ENCODE measurements at regions not wholly inside any gene's neighbourhood (a gene's known extent, or its start where the extent isn't known, plus 50 kb on each side); places are given as distances from the start of the nearest gene placed in this dataset.
"Not testable (repeated sequence)": the region's sequence is repeated elsewhere in the genome, so short reads cannot be mapped to it uniquely, and the experiment has no call there.

- no peaks in the 10 kb centered on the region; the same call in 1 of the 2 replicates for H3K27me3 ChIP-seq (ENCODE audit: low read depth)
- in situ Hi-C loops (cut with MboI; ENCODE audit: low sequenced_read_pairs), result no loop called here
- H3K36me3 ChIP-seq (replicated peaks), result no peaks in the 10 kb centered on the region
- no peak for DNase-seq (ENCODE audit: low spot score in 2 of 2)
- no peaks in the 10 kb centered on the region for H3K9me3 ChIP-seq
- H3K4me1 ChIP-seq, result no peaks in the 10 kb centered on the region
- no peak overlapping the region for H3K4me3 ChIP-seq
Observed at GRCh38 chr2:66170744-66171330, 264.1 kb upstream of the MEIS1 start.

- in situ Hi-C loops (cut with MboI; ENCODE audit: low sequenced_read_pairs), result no loop called here
- Histone ChIP-seq H3K36me3 (replicated peaks) (no peaks in the 10 kb centered on the region), H3K4me3 (no peak overlapping the region), H3K27me3 (ENCODE audit: low read depth) (no peaks in the 10 kb centered on the region; the same call in 1 of the 2 replicates), H3K9me3 (no peaks in the 10 kb centered on the region), H3K4me1 (no peaks in the 10 kb centered on the region)
- no peak for DNase-seq (ENCODE audit: low spot score in 2 of 2)
Observed at GRCh38 chr2:66169076-66169475, 265.8 kb upstream of the MEIS1 start.

DNA sequence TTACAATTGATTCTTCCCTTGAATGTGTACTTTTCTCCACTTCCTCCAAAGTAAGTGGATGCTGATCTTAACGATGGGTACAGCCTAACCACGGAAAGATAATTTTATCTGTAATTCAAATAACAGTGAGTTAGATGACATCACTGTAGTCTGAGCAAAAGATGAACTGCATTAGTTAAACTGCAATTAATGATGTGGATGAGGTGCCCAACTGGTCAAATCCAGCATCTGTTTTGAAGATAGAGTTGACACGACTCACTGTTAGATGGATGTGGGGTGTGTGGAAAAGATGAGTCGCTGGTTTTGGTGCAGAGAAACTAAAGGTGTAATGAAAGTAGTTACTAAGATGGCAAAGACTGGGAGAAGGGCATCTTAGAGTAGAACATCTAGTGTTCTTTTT, 270.5 kb upstream of the MEIS1 start:
- in situ Hi-C loops (cut with MboI; ENCODE audit: low sequenced_read_pairs), result no loop called here
- H3K4me1 ChIP-seq, result no peaks in the 10 kb centered on the region
- H3K27me3 ChIP-seq (ENCODE audit: low read depth), result no peaks in the 10 kb centered on the region
- no peaks in the 10 kb centered on the region for H3K36me3 ChIP-seq (replicated peaks)
- no peaks in the 10 kb centered on the region for H3K9me3 ChIP-seq
- no peak for DNase-seq (ENCODE audit: low spot score in 2 of 2)
- no peak overlapping the region for H3K4me3 ChIP-seq

GRCh38 chr2:66156171-66156570, 278.8 kb upstream of the MEIS1 start:
- no peaks in the 10 kb centered on the region for H3K9me3 ChIP-seq
- H3K36me3 ChIP-seq (replicated peaks), result no peaks in the 10 kb centered on the region
- H3K27me3 ChIP-seq (ENCODE audit: low read depth), result no peaks in the 10 kb centered on the region
- no peaks in the 10 kb centered on the region for H3K4me1 ChIP-seq
- no peak for DNase-seq (ENCODE audit: low spot score in 2 of 2)
- in situ Hi-C loops (cut with MboI; ENCODE audit: low sequenced_read_pairs), result no loop called here
- H3K4me3 ChIP-seq, result no peak overlapping the region

DNA sequence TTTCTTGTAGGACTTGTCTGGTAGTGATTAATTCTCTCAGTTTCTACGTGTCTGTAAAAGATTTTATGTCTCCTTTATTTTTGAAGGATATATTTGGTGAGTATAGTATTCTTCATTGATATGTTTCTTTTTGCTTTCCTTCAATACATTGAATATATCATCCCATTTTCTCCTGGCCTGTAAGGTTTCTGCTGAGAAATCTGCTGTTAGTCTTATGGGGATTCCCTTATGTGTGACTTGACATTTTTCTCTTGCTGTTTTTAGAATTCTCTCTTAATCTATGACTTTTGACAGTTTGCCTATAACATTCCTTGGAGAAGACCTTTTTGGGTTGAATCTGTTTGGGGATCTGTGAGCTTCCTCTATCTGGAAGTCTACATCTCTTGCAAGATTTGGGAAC, 281.0 kb upstream of the MEIS1 start:
- Histone ChIP-seq H3K36me3 (replicated peaks) (no peaks in the 10 kb centered on the region), H3K4me3 (no peak overlapping the region), H3K4me1 (no peaks in the 10 kb centered on the region), H3K27me3 (ENCODE audit: low read depth) (no peaks in the 10 kb centered on the region), H3K9me3 (no peaks in the 10 kb centered on the region)
- in situ Hi-C loops (cut with MboI; ENCODE audit: low sequenced_read_pairs), result no loop called here
- DNase-seq (ENCODE audit: low spot score in 2 of 2), result no peak

DNA sequence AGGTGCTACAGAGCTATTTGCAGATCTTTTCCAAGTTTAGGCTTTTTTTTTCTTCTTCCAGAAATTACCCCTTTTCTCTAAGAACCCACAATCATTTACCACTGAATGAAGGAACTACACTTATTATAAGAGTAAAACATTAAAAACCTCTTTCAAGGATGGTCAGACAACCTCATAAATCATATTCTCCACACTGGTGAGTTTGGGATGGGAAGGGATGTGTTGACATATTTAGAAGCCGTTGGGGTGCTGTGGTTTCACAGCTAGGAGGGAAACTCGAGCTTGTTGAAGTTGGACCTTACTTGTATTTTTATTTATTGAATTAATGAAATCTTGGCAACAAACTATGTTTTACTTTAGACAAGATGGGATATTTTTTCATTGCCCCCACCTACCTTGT, 289.4 kb upstream of the MEIS1 start:
- Histone ChIP-seq H3K4me1 (no peaks in the 10 kb centered on the region), H3K9me3 (no peaks in the 10 kb centered on the region), H3K27me3 (ENCODE audit: low read depth) (no peaks in the 10 kb centered on the region), H3K36me3 (replicated peaks) (no peaks in the 10 kb centered on the region), H3K4me3 (no peak overlapping the region)
- no peak for DNase-seq (ENCODE audit: low spot score in 2 of 2)
- in situ Hi-C loops (cut with MboI; ENCODE audit: low sequenced_read_pairs), result no loop called here

- H3K27me3 ChIP-seq (ENCODE audit: low read depth); in situ Hi-C loops (cut with MboI; ENCODE audit: low sequenced_read_pairs); H3K4me1 ChIP-seq; H3K36me3 ChIP-seq (replicated peaks); H3K4me3 ChIP-seq; H3K9me3 ChIP-seq: not testable (repeated sequence)
- DNase-seq (ENCODE audit: low spot score in 2 of 2), result peak in 1 of 2 experiments; percentile 10
Observed at GRCh38 chr2:66144324-66144723, 290.6 kb upstream of the MEIS1 start.

- Histone ChIP-seq H3K36me3 (replicated peaks) (no peaks in the 10 kb centered on the region), H3K27me3 (ENCODE audit: low read depth) (no peaks in the 10 kb centered on the region), H3K4me1 (no peaks in the 10 kb centered on the region), H3K4me3 (no peak overlapping the region), H3K9me3 (no peaks in the 10 kb centered on the region)
- in situ Hi-C loops (cut with MboI; ENCODE audit: low sequenced_read_pairs), result no loop called here
- DNase-seq (ENCODE audit: low spot score in 2 of 2), result no peak
Observed at GRCh38 chr2:66137606-66138130, 297.3 kb upstream of the MEIS1 start.

- Histone ChIP-seq H3K36me3 (replicated peaks) (no peaks in the 10 kb centered on the region), H3K27me3 (ENCODE audit: low read depth) (no peaks in the 10 kb centered on the region), H3K4me3 (no peak overlapping the region), H3K4me1 (no peaks in the 10 kb centered on the region), H3K9me3 (no peaks in the 10 kb centered on the region)
- DNase-seq (ENCODE audit: low spot score in 2 of 2), result no peak
- in situ Hi-C loops (cut with MboI; ENCODE audit: low sequenced_read_pairs), result no loop called here
Observed at GRCh38 chr2:66134138-66134701, 300.7 kb upstream of the MEIS1 start.

DNA sequence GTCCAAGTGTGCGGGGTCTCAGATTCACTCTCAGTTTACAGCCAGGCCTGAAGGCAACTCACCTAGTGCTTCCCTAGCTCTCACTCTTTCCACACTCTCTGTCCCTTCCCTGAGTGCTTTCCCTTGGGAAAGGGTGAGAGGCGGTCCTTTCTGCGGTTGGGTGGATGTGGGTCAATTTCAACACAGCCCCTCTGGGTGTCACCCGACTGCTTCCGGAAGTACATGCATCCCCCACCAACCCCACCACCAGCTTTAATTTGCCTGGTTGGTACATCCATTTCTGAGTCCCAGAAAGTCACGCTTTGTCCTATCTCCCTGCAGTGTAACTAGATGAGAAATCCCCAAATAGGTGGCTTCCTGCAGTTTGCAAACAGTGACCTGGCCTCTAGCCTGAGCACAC, 307.3 kb upstream of the MEIS1 start:
- Histone ChIP-seq H3K9me3 (no peaks in the 10 kb centered on the region), H3K36me3 (replicated peaks) (no peaks in the 10 kb centered on the region), H3K27me3 (ENCODE audit: low read depth) (no peaks in the 10 kb centered on the region), H3K4me3 (no peak overlapping the region), H3K4me1 (no peaks in the 10 kb centered on the region)
- in situ Hi-C loops (cut with MboI; ENCODE audit: low sequenced_read_pairs), result no loop called here
- DNase-seq (ENCODE audit: low spot score in 2 of 2), result no peak

DNA sequence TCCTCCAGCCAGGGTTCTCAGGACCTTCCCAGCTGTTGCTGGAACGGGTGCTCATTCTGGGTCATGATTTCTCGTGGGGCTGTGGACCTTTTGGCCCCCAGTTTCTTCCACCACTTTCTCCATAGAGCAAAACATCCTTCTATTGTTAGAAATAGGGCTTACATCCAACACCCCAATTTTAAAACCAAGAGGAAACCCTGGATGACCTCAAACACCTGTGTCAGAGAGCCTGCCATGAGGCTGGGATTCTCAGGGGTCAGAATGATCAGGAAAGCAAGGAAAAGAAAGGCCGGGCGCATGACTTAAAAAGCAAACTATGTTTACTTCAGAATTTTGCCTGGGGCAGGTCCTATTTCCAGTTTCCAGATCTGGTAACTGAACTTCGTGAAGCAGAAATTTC, 307.9 kb upstream of the MEIS1 start:
- in situ Hi-C loops (cut with MboI; ENCODE audit: low sequenced_read_pairs), result no loop called here

DNA sequence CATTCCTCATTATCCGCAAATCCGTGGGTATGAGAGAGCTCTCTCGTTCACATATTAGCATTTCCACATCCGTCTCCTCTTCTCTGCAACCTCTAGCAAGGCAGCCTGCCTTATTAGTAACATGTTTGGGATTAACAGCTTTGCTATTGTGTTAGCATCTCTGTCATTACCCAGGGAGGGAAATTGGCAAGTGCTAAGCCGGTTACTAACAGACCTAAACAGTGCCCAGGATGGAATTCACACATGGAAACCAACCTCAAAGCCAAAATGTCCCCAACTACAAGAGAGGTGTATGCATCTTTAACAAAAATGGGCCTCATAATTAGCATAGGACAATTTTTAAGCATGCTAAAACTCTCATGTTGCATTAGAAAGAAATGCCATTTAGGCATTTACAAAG, 309.0 kb upstream of the MEIS1 start:
- Histone ChIP-seq H3K4me1 (no peaks in the 10 kb centered on the region), H3K9me3 (no peaks in the 10 kb centered on the region), H3K4me3 (no peak overlapping the region), H3K36me3 (replicated peaks) (no peaks in the 10 kb centered on the region), H3K27me3 (ENCODE audit: low read depth) (no peaks in the 10 kb centered on the region)
- DNase-seq (ENCODE audit: low spot score in 2 of 2), result no peak
- in situ Hi-C loops (cut with MboI; ENCODE audit: low sequenced_read_pairs), result no loop called here

More for the DNA sequence above, 307.9 kb upstream of the MEIS1 start:
- no peaks in the 10 kb centered on the region for H3K36me3 ChIP-seq (replicated peaks)
- no peak overlapping the region for H3K4me3 ChIP-seq
- DNase-seq (ENCODE audit: low spot score in 2 of 2), result no peak
- H3K4me1 ChIP-seq, result no peaks in the 10 kb centered on the region
- H3K27me3 ChIP-seq (ENCODE audit: low read depth), result no peaks in the 10 kb centered on the region
- no peaks in the 10 kb centered on the region for H3K9me3 ChIP-seq

DNA sequence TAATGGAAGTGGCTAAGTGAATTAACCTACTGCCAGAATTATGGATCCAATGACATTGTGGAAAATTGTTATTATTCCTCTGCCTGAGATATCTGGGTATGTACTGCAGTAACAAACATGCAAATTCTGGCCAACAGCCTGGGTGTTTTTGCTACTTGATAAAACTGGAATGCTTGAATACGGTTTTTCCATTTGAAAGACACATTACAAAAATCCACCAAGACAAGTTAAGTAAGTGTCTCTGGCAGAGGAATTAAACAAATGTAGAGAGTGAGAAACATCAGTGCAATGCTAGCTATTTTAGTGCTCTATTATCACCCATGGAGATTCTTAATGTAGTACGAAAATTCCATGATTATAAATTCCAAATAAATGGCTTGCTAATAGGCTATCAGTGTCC, 312.4 kb upstream of the MEIS1 start:
- in situ Hi-C loops (cut with MboI; ENCODE audit: low sequenced_read_pairs), result no loop called here
- H3K9me3 ChIP-seq, result no peaks in the 10 kb centered on the region
- no peaks in the 10 kb centered on the region for H3K4me1 ChIP-seq
- H3K36me3 ChIP-seq (replicated peaks), result no peaks in the 10 kb centered on the region
- no peaks in the 10 kb centered on the region for H3K27me3 ChIP-seq (ENCODE audit: low read depth)
- no peak for DNase-seq (ENCODE audit: low spot score in 2 of 2)
- H3K4me3 ChIP-seq, result no peak overlapping the region

GRCh38 chr2:66121946-66122345, 313.0 kb upstream of the MEIS1 start:
- Histone ChIP-seq H3K36me3 (replicated peaks) (no peaks in the 10 kb centered on the region), H3K4me3 (no peak overlapping the region), H3K27me3 (ENCODE audit: low read depth) (no peaks in the 10 kb centered on the region), H3K9me3 (no peaks in the 10 kb centered on the region), H3K4me1 (no peaks in the 10 kb centered on the region)
- DNase-seq (ENCODE audit: low spot score in 2 of 2), result no peak
- in situ Hi-C loops (cut with MboI; ENCODE audit: low sequenced_read_pairs), result no loop called here
